ENCODE measurements at regions not wholly inside any gene's neighbourhood (a gene's known extent, or its start where the extent isn't known, plus 50 kb on each side); places are given as distances from the start of the nearest gene placed in this dataset.
A peak's percentile ranks its signal among the peaks of the same experiment; 100 is the strongest.

GRCh38 chr4:108352664-108353308, 184.1 kb upstream of the LEF1 start:
- DNase-seq (ENCODE audit: low read depth): no peak
- no peak for TF ChIP-seq CTCF (conservative IDR thresholded peaks at IDR 0.05; ENCODE audit: control insufficient read depth, insufficient read depth, low read depth, low read length)
- H3K4me3 ChIP-seq (ENCODE audit: control insufficient read depth, low read depth, low read length): no peak overlapping the region

GRCh38 chr4:108351791-108352190, 183.1 kb upstream of the LEF1 start:
- H3K4me3 ChIP-seq (ENCODE audit: control insufficient read depth, low read depth, low read length): no peak overlapping the region
- TF ChIP-seq CTCF (conservative IDR thresholded peaks at IDR 0.05; ENCODE audit: control insufficient read depth, insufficient read depth, low read depth, low read length): no peak
- DNase-seq (ENCODE audit: low read depth): no peak

- no peak overlapping the region for H3K4me3 ChIP-seq (ENCODE audit: control insufficient read depth, low read depth, low read length)
- TF ChIP-seq CTCF (conservative IDR thresholded peaks at IDR 0.05; ENCODE audit: control insufficient read depth, insufficient read depth, low read depth, low read length): no peak
- DNase-seq (ENCODE audit: low read depth): no peak
These were observed 181.6 kb upstream of the LEF1 start for GRCh38 chr4:108350332-108350731.

GRCh38 chr4:108346818-108347210, 178.1 kb upstream of the LEF1 start:
- no peak overlapping the region for H3K4me3 ChIP-seq (ENCODE audit: control insufficient read depth, low read depth, low read length)
- no peak for TF ChIP-seq CTCF (conservative IDR thresholded peaks at IDR 0.05; ENCODE audit: control insufficient read depth, insufficient read depth, low read depth, low read length)
- DNase-seq (ENCODE audit: low read depth): peak; percentile 9

GRCh38 chr4:108345862-108346817, 177.4 kb upstream of the LEF1 start:
- no peak overlapping the region for H3K4me3 ChIP-seq (ENCODE audit: control insufficient read depth, low read depth, low read length)
- TF ChIP-seq CTCF (conservative IDR thresholded peaks at IDR 0.05; ENCODE audit: control insufficient read depth, insufficient read depth, low read depth, low read length): no peak
- DNase-seq (ENCODE audit: low read depth): peak; percentile 51

- no peak for TF ChIP-seq CTCF (conservative IDR thresholded peaks at IDR 0.05; ENCODE audit: control insufficient read depth, insufficient read depth, low read depth, low read length)
- no peak for DNase-seq (ENCODE audit: low read depth)
- H3K4me3 ChIP-seq (ENCODE audit: control insufficient read depth, low read depth, low read length): no peak overlapping the region
These were observed 173.7 kb upstream of the LEF1 start for GRCh38 chr4:108342325-108342970.

Measured in fibroblast of mammary gland (primary cell).